BE2C (cell line): ENCODE measurements at regions not wholly inside any gene's neighbourhood (a gene's known extent, or its start where the extent isn't known, plus 50 kb on each side); places are given as distances from the start of the nearest gene placed in this dataset.

Source experiments
- DNase-seq: peaks from one replicate; pipeline ENCODE4 v3.0.0-alpha.2; 2020
- H3K27me3 ChIP-seq: fragments of 250-450 bp; sonication (Bioruptor Pico); 2 replicates; pipeline ENCODE4 v1.5.1; 2020; ENCODE audit warnings: mild to moderate bottlenecking
- H3K36me3 ChIP-seq: fragments of 250-450 bp; sonication (Bioruptor Pico); 2 replicates; pipeline ENCODE4 v1.5.1; 2020; ENCODE audit warnings: mild to moderate bottlenecking
- H3K4me1 ChIP-seq: fragments of 250-450 bp; sonication (Bioruptor Pico); 2 replicates; pipeline ENCODE4 v1.5.1; 2020
- H3K4me3 ChIP-seq: 2 replicates; pipeline ENCODE4 v1.5.1; 2011; ENCODE audit warnings: low read depth, low read length
- H3K9me3 ChIP-seq: fragments of 250-450 bp; sonication (Bioruptor Pico); 2 replicates; pipeline ENCODE4 v1.5.1; 2020
- CTCF ChIP-seq: IDR thresholded peaks from 2 replicates; pipeline ENCODE4 v1.5.1; 2012; ENCODE audit warnings: mild to moderate bottlenecking, low read depth, low read length

GRCh38 chr10:24080207-24080606, 128.7 kb upstream of the KIAA1217 start:
- DNase-seq: no peak
- H3K4me3 ChIP-seq: no peak overlapping the region

GRCh38 chr10:24086296-24087086, 122.4 kb upstream of the KIAA1217 start:
- Histone ChIP-seq H3K4me3 (no peak overlapping the region), H3K4me1 (no peaks in the 10 kb centered on the region), H3K36me3 (no peaks in the 10 kb centered on the region), H3K27me3 (no peaks in the 10 kb centered on the region), H3K9me3 (no peaks in the 10 kb centered on the region)
- no peak for TF ChIP-seq CTCF
- DNase-seq: no peak

More at GRCh38 chr10:24080207-24080606, 128.7 kb upstream of the KIAA1217 start:
- Histone ChIP-seq H3K36me3 (no peaks in the 10 kb centered on the region), H3K4me1 (no peaks in the 10 kb centered on the region), H3K27me3 (no peaks in the 10 kb centered on the region), H3K9me3 (no peaks in the 10 kb centered on the region)
- no peak for TF ChIP-seq CTCF

GRCh38 chr10:24091256-24091655, 117.7 kb upstream of the KIAA1217 start:
- H3K9me3 ChIP-seq: no peaks in the 10 kb centered on the region
- no peak for TF ChIP-seq CTCF
- H3K4me3 ChIP-seq: no peak overlapping the region
- DNase-seq: no peak
- H3K36me3 ChIP-seq: no peaks in the 10 kb centered on the region
- H3K4me1 ChIP-seq: no peaks in the 10 kb centered on the region
- no peaks in the 10 kb centered on the region for H3K27me3 ChIP-seq

- DNase-seq: no peak
- H3K9me3 ChIP-seq: no peaks in the 10 kb centered on the region
Observed at GRCh38 chr10:24096281-24096680, 112.7 kb upstream of the KIAA1217 start.

GRCh38 chr10:24097751-24098207, 111.2 kb upstream of the KIAA1217 start:
- H3K27me3 ChIP-seq: no peaks in the 10 kb centered on the region
- no peak overlapping the region for H3K4me3 ChIP-seq
- no peak for TF ChIP-seq CTCF
- H3K4me1 ChIP-seq: no peaks in the 10 kb centered on the region
- DNase-seq: no peak
- no peaks in the 10 kb centered on the region for H3K36me3 ChIP-seq
- H3K9me3 ChIP-seq: no peaks in the 10 kb centered on the region

More at GRCh38 chr10:24096281-24096680, 112.7 kb upstream of the KIAA1217 start:
- no peaks in the 10 kb centered on the region for H3K36me3 ChIP-seq
- no peaks in the 10 kb centered on the region for H3K27me3 ChIP-seq
- no peaks in the 10 kb centered on the region for H3K4me1 ChIP-seq
- H3K4me3 ChIP-seq: no peak overlapping the region
- TF ChIP-seq CTCF: no peak

GRCh38 chr10:24104895-24105294, 104.0 kb upstream of the KIAA1217 start:
- H3K36me3 ChIP-seq: no peaks in the 10 kb centered on the region
- no peaks in the 10 kb centered on the region for H3K27me3 ChIP-seq
- DNase-seq: no peak
- H3K4me3 ChIP-seq: no peak overlapping the region
- H3K4me1 ChIP-seq: no peaks in the 10 kb centered on the region
- no peak for TF ChIP-seq CTCF
- no peaks in the 10 kb centered on the region for H3K9me3 ChIP-seq
